ENCODE measurements at regions not wholly inside any gene's neighbourhood (a gene's known extent, or its start where the extent isn't known, plus 50 kb on each side); places are given as distances from the start of the nearest gene placed in this dataset.

- TF ChIP-seq, protein P1, sequence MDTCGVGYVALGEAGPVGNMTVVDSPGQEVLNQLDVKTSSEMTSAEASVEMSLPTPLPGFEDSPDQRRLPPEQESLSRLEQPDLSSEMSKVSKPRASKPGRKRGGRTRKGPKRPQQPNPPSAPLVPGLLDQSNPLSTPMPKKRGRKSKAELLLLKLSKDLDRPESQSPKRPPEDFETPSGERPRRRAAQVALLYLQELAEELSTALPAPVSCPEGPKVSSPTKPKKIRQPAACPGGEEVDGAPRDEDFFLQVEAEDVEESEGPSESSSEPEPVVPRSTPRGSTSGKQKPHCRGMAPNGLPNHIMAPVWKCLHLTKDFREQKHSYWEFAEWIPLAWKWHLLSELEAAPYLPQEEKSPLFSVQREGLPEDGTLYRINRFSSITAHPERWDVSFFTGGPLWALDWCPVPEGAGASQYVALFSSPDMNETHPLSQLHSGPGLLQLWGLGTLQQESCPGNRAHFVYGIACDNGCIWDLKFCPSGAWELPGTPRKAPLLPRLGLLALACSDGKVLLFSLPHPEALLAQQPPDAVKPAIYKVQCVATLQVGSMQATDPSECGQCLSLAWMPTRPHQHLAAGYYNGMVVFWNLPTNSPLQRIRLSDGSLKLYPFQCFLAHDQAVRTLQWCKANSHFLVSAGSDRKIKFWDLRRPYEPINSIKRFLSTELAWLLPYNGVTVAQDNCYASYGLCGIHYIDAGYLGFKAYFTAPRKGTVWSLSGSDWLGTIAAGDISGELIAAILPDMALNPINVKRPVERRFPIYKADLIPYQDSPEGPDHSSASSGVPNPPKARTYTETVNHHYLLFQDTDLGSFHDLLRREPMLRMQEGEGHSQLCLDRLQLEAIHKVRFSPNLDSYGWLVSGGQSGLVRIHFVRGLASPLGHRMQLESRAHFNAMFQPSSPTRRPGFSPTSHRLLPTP (IDR thresholded peaks at IDR 0.05; ENCODE audit: borderline replicate concordance, extremely low read depth, insufficient read length): no peak
- TF ChIP-seq HCFC1 (IDR thresholded peaks at IDR 0.05; ENCODE audit: low read depth, low read length): no peak
- TF ChIP-seq RBM22 (IDR thresholded peaks at IDR 0.05; ENCODE audit: low read depth, low read length, poor library complexity, severe bottlenecking): no peak
- TF ChIP-seq KAT8 (IDR thresholded peaks at IDR 0.05; ENCODE audit: low read depth): no peak
- TF ChIP-seq LEF1 (IDR thresholded peaks at IDR 0.05): no peak
- no peak for TF ChIP-seq ZNF444 (CRISPR knock-in tag; IDR thresholded peaks at IDR 0.05)
- TF ChIP-seq ARNT (IDR thresholded peaks at IDR 0.05): no peak
- no peak for TF ChIP-seq NCOA4 (IDR thresholded peaks at IDR 0.05; ENCODE audit: partially characterized antibody)
- TF ChIP-seq HBP1 (CRISPR knock-in tag; IDR thresholded peaks at IDR 0.05): no peak
Measured at GRCh38 chr18:64270608-64271007, 121.7 kb upstream of the LINC00305 start (continued).

All from K562 (cell line).